Vagina (tissue), 2 donors: ENCODE measurements at regions not wholly inside any gene's neighbourhood (a gene's known extent, or its start where the extent isn't known, plus 50 kb on each side); places are given as distances from the start of the nearest gene placed in this dataset.

Experiments
- POLR2A ChIP-seq, 2 donors: fragments of 450-650 bp; IDR thresholded peaks; one replicate each; pipeline ENCODE4 v1.6.1; 2017; ENCODE audit warnings: antibody characterized with exemption in 2 of 2, mild to moderate bottlenecking in 2 of 2, moderate library complexity in 2 of 2
- TF ChIP-seq, protein P1 (sequence below), 3 experiments: fragments of 450-650 bp in 2 of 3; fragments of 200-600 bp in 1 of 3; sonication (generic) in 1 of 3; IDR thresholded peaks; one replicate each; pipeline ENCODE4 v1.5.1; 2017 to 2019; ENCODE audit warnings: antibody characterized with exemption in 3 of 3, mild to moderate bottlenecking in 2 of 3, moderate library complexity in 2 of 3

DNA sequence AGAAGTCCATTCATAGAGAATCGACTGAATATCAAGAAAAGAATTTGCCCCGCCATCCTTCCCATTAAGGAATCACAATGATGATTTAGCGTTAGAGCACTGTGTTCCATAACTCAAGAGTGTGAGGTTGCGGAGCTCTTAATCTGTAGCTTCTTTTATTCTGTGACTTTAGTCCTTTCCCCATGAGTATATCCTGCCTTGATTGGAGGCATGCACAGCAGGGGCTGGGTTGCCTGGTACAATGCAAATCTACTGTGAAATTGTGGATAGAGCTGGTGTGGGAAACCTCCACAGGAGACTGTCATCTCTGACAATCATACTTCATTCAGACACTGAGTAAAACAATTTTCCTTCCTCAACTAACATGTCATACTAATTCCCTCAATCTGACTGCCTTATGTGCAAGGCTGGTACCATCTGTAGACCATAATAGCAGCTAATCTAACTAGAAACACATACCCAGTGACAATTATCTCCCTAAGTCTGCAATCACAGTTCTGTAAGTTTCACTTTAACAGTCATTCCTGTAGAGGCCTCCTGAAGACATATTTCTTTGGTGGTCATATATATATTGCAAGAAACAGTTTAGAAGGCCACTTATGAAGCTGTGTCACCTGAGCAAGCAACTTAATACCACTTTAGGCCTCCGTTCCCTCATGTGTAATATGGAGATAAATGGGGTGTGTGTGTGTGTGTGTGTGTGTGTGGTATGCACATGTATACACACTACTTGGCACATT is 355.2 kb upstream of the FAM241A start:
- TF ChIP-seq, protein P1, sequence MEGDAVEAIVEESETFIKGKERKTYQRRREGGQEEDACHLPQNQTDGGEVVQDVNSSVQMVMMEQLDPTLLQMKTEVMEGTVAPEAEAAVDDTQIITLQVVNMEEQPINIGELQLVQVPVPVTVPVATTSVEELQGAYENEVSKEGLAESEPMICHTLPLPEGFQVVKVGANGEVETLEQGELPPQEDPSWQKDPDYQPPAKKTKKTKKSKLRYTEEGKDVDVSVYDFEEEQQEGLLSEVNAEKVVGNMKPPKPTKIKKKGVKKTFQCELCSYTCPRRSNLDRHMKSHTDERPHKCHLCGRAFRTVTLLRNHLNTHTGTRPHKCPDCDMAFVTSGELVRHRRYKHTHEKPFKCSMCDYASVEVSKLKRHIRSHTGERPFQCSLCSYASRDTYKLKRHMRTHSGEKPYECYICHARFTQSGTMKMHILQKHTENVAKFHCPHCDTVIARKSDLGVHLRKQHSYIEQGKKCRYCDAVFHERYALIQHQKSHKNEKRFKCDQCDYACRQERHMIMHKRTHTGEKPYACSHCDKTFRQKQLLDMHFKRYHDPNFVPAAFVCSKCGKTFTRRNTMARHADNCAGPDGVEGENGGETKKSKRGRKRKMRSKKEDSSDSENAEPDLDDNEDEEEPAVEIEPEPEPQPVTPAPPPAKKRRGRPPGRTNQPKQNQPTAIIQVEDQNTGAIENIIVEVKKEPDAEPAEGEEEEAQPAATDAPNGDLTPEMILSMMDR (IDR thresholded peaks at IDR 0.05) = no peak
- TF ChIP-seq POLR2A (IDR thresholded peaks at IDR 0.05) = no peak
